H1 (cell line): ENCODE measurements at regions not wholly inside any gene's neighbourhood (a gene's known extent, or its start where the extent isn't known, plus 50 kb on each side); places are given as distances from the start of the nearest gene placed in this dataset.

Experiments
- CTCF ChIA-PET: fragments of 300-600 bp; sonication (Branson Sonifier 250); formaldehyde crosslinking; loops from one replicate; lab custom pipeline; 2021; ENCODE audit not compliant: partially characterized antibody; lab: Charles Lee
- POLR2A ChIA-PET: fragments of 300-600 bp; sonication (Branson Sonifier 250); formaldehyde crosslinking; loops from one replicate; lab custom pipeline; 2021; ENCODE audit warnings: inconsistent platforms; ENCODE audit not compliant: partially characterized antibody; lab: Charles Lee
- DNase-seq, 2 experiments: peaks; one replicate each; pipeline versions ENCODE4 v3.0.0 to v3.0.0-alpha.2; 2010 to 2022; ENCODE audit warnings: low spot score in 2 of 2, low read depth in 1 of 2, mixed read lengths in 1 of 2
- FAIRE-seq: peaks from 2 replicates; lab custom pipeline; 2011; peaks lifted over from hg19 to GRCh38; lab: Jason Lieb, UNC
- H2AFZ ChIP-seq: 2 replicates; pipeline ENCODE4 v1.8.1; 2012; ENCODE audit warnings: low read length, inconsistent platforms
- H2AK5ac ChIP-seq: 2 replicates; pipeline ENCODE4 v1.6.1; 2013; ENCODE audit warnings: low read depth, low read length
- H2BK120ac ChIP-seq: replicated peaks from 2 replicates; pipeline ENCODE3; 2013; ENCODE audit warnings: low read depth, low read length, inconsistent platforms
- H2BK12ac ChIP-seq: 2 replicates; pipeline ENCODE4 v1.6.1; 2013; ENCODE audit warnings: low read depth, low read length
- H2BK15ac ChIP-seq: 2 replicates; pipeline ENCODE4 v1.6.1; 2013; ENCODE audit warnings: low read length
- H2BK20ac ChIP-seq: 2 replicates; pipeline ENCODE4 v1.6.1; 2013; ENCODE audit warnings: low read length
- H2BK5ac ChIP-seq: 2 replicates; pipeline ENCODE4 v1.6.1; 2013; ENCODE audit warnings: low read depth, low read length
- H3K14ac ChIP-seq: 2 replicates; pipeline ENCODE4 v1.6.1; 2013; ENCODE audit warnings: inconsistent platforms; ENCODE audit not compliant: insufficient read length
- H3K18ac ChIP-seq: 2 replicates; pipeline ENCODE4 v1.6.1; 2013; ENCODE audit warnings: low read length; ENCODE audit errors: extremely low read depth
- H3K23ac ChIP-seq: 2 replicates; pipeline ENCODE4 v1.6.1; 2013; ENCODE audit warnings: inconsistent platforms; ENCODE audit not compliant: insufficient read length
- H3K23me2 ChIP-seq: 2 replicates; pipeline ENCODE4 v1.6.1; 2013; ENCODE audit warnings: low read depth, low read length
- H3K27ac ChIP-seq: 2 replicates; pipeline ENCODE4 v1.6.1; 2011; ENCODE audit warnings: low read depth, low read length, inconsistent platforms
- H3K27me3 ChIP-seq, 4 experiments: replicated peaks in 1 of 4; 1 replicate in 1 of 4; 2 replicates in 3 of 4; pipeline versions ENCODE4 v1.6.1 to v1.8.1; 2011 to 2013; ENCODE audit warnings: low read length in 3 of 4, mild to moderate bottlenecking in 3 of 4, inconsistent platforms in 2 of 4, mixed read lengths in 2 of 4, moderate library complexity in 1 of 4; ENCODE audit not compliant: control insufficient read depth in 3 of 4, insufficient read depth in 3 of 4; ENCODE audit errors: extremely low read depth in 1 of 4
- H3K36me3 ChIP-seq, 4 experiments: 2 replicates each; pipeline versions ENCODE4 v1.6.1 to v1.8.1; 2011 to 2013; ENCODE audit warnings: mild to moderate bottlenecking in 4 of 4, low read length in 3 of 4, moderate library complexity in 2 of 4, control low read depth in 1 of 4, inconsistent platforms in 1 of 4; ENCODE audit not compliant: insufficient read depth in 4 of 4, control insufficient read depth in 2 of 4
- H3K4ac ChIP-seq: replicated peaks from 2 replicates; pipeline ENCODE3; 2013; ENCODE audit warnings: low read length, low read depth, mixed read lengths, inconsistent platforms; ENCODE audit not compliant: insufficient read length
- H3K4me1 ChIP-seq, 4 experiments: replicated peaks in 1 of 4; 1 replicate in 1 of 4; 2 replicates in 3 of 4; pipeline versions ENCODE4 v1.6.1 to v1.8.1; 2011 to 2013; ENCODE audit warnings: low read length in 3 of 4, inconsistent platforms in 2 of 4, mixed read lengths in 1 of 4; ENCODE audit not compliant: insufficient read depth in 4 of 4, control insufficient read depth in 3 of 4
- H3K4me2 ChIP-seq, 2 experiments: 2 replicates each; pipeline versions ENCODE4 v1.6.1 to v1.8.1; 2011 to 2013; ENCODE audit warnings: low read depth in 2 of 2, low read length in 2 of 2, control low read depth in 1 of 2, inconsistent platforms in 1 of 2, mild to moderate bottlenecking in 1 of 2; ENCODE audit not compliant: insufficient read depth in 1 of 2
- H3K4me3 ChIP-seq, 4 experiments: fragments of 200-600, 300-600 bp in 1 of 4; sonication (generic), shearing (Covaris generic), sonication (Bioruptor Twin) in 1 of 4; 2 replicates each; pipeline versions ENCODE4 v1.5.1 to v1.8.1; 2011 to 2016; ENCODE audit warnings: low read length in 4 of 4, low read depth in 3 of 4, control low read depth in 2 of 4, inconsistent platforms in 2 of 4, mild to moderate bottlenecking in 2 of 4, mixed read lengths in 1 of 4, moderate library complexity in 1 of 4; ENCODE audit not compliant: insufficient read depth in 2 of 4; ENCODE audit errors: extremely low read depth in 1 of 4
- H3K56ac ChIP-seq: replicated peaks from 2 replicates; pipeline ENCODE3; 2013; ENCODE audit warnings: low read depth, mild to moderate bottlenecking, mixed read lengths, low read length, inconsistent platforms; ENCODE audit not compliant: insufficient read length
- H3K79me1 ChIP-seq: 2 replicates; pipeline ENCODE4 v1.6.1; 2013; ENCODE audit warnings: low read depth, low read length, control low read depth
- H3K79me2 ChIP-seq, 2 experiments: 2 replicates each; pipeline versions ENCODE4 v1.6.1 to v1.8.1; 2012 to 2013; ENCODE audit warnings: low read length in 2 of 2, mild to moderate bottlenecking in 2 of 2, inconsistent platforms in 1 of 2; ENCODE audit not compliant: insufficient read depth in 2 of 2, control insufficient read depth in 1 of 2
- H3K9ac ChIP-seq, 4 experiments: replicated peaks in 1 of 4; 1 replicate in 1 of 4; 2 replicates in 3 of 4; pipeline versions ENCODE4 v1.6.1 to v1.8.1; 2011 to 2013; ENCODE audit warnings: low read depth in 3 of 4, low read length in 3 of 4, control low read depth in 2 of 4, mild to moderate bottlenecking in 2 of 4, moderate library complexity in 2 of 4, inconsistent platforms in 1 of 4; ENCODE audit errors: extremely low read depth in 1 of 4
- H3K9me3 ChIP-seq, 2 experiments: 2 replicates each; pipeline versions ENCODE4 v1.6.1 to v1.8.1; 2012 to 2013; ENCODE audit warnings: mild to moderate bottlenecking in 2 of 2, moderate library complexity in 2 of 2, control low read depth in 1 of 2, inconsistent platforms in 1 of 2, low read depth in 1 of 2, low read length in 1 of 2, mixed read lengths in 1 of 2; ENCODE audit not compliant: insufficient read depth in 2 of 2
- H4K20me1 ChIP-seq, 2 experiments: replicated peaks in 1 of 2; 2 replicates each; pipeline versions ENCODE3 to v1.8.1; 2011 to 2013; ENCODE audit warnings: inconsistent platforms in 2 of 2, low read length in 2 of 2, mild to moderate bottlenecking in 1 of 2; ENCODE audit not compliant: insufficient read depth in 2 of 2, control insufficient read depth in 1 of 2
- H4K5ac ChIP-seq: 2 replicates; pipeline ENCODE4 v1.6.1; 2013; ENCODE audit warnings: low read length, low read depth, mixed read lengths, inconsistent platforms; ENCODE audit not compliant: insufficient read length
- H4K8ac ChIP-seq: 2 replicates; pipeline ENCODE4 v1.8.0; 2013; ENCODE audit warnings: mild to moderate bottlenecking, moderate library complexity, low read length, inconsistent platforms; ENCODE audit not compliant: insufficient read depth; ENCODE audit errors: extremely low read depth
- H4K91ac ChIP-seq: replicated peaks from 2 replicates; pipeline ENCODE3; 2013; ENCODE audit warnings: low read length, mixed read lengths, inconsistent platforms; ENCODE audit not compliant: insufficient read length
- CHD1 ChIP-seq: IDR thresholded peaks from 2 replicates; pipeline ENCODE4 v1.6.1; 2012; ENCODE audit warnings: low read depth, low read length, improper control_type of control experiment
- GABPA ChIP-seq: IDR thresholded peaks from 2 replicates; pipeline ENCODE4 v1.6.1; 2011; ENCODE audit warnings: mild to moderate bottlenecking, low read length, moderate library complexity, borderline replicate concordance; ENCODE audit not compliant: insufficient read depth
- HDAC2 ChIP-seq, 2 experiments: fragments of 300-600 bp in 1 of 2; sonication (generic) in 1 of 2; IDR thresholded peaks; 2 replicates each; pipeline ENCODE4 v1.6.1; 2011 to 2012; ENCODE audit warnings: low read depth in 2 of 2, low read length in 2 of 2, mild to moderate bottlenecking in 2 of 2, moderate library complexity in 2 of 2, borderline replicate concordance in 1 of 2, inconsistent platforms in 1 of 2
- KDM5A ChIP-seq: fragments of 200-600 bp; IDR thresholded peaks from 2 replicates; pipeline ENCODE4 v1.7.1; 2012; ENCODE audit warnings: mild to moderate bottlenecking, low read length, inconsistent platforms, mixed read lengths
- POLR2AphosphoS5 ChIP-seq: IDR thresholded peaks from 2 replicates; pipeline ENCODE4 v1.6.1; 2011; ENCODE audit warnings: low read depth, low read length
- TAF1 ChIP-seq: IDR thresholded peaks from 2 replicates; pipeline ENCODE4 v1.6.1; 2011; ENCODE audit warnings: mild to moderate bottlenecking, low read depth, low read length
- WGBS, 2 experiments: shearing (Covaris generic) in 1 of 2; methylation state at CpG; one replicate each; pipeline versions ENCODE4 v1.1.6 to v1.1.7; 2013 to 2015; ENCODE audit warnings: low lambda C conversion rate in 2 of 2, mixed read lengths in 2 of 2, inconsistent platforms in 1 of 2, low coverage in 1 of 2, missing lambda C conversion rate in 1 of 2; ENCODE audit not compliant: insufficient replicate concordance in 2 of 2, insufficient coverage in 1 of 2, insufficient read length in 1 of 2; ENCODE audit errors: extremely low coverage in 1 of 2, missing lambda C conversion rate in 1 of 2; 5-methylcytosine and 5-hydroxymethylcytosine counted together
- TF ChIP-seq, protein P1 (sequence below): IDR thresholded peaks from 2 replicates; pipeline ENCODE4 v1.6.1; 2012; ENCODE audit warnings: inconsistent platforms

DNA sequence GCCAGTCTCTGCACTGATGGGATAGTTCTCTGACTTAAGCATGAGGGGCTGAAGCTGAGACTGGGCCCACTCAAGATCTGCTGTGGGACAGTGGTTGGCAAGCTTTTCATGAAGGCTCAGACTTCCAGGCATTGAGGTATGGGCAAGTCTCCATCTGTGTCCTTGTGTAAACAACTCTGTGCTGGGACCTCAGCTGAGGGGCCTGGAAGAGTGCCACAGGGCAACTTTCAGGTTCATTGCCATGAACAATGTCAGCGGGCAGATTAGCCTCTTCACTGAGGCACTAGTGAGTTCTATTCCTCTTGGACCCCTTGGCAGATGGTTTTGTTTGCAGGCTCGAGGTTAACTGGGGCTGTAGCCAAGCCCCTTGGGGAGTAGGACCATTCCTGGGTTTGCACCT lies 127.1 kb downstream of the MRPS30 start:
- POLR2A ChIA-PET: no interaction called here
- no peaks in the 10 kb centered on the region for H3K79me1 ChIP-seq

More for the DNA sequence above, 127.1 kb downstream of the MRPS30 start:
- Histone ChIP-seq H2BK15ac (no peak overlapping the region), H4K91ac (peak overlapping the region; percentile 20), H2AK5ac (no peak overlapping the region; the same call in 1 of the 2 replicates), H3K4me2 (no peak overlapping the region), H3K4ac (no peak overlapping the region), H4K8ac (0 out of 2 replicates have a peak overlapping the region, but pooled peaks have one; percentile 22), H3K18ac (peak overlapping the region; percentile 42; the same call in 1 of the 2 replicates), H3K23me2 (no peaks in the 10 kb centered on the region), H4K5ac (no peak overlapping the region), H3K4me1 (no peaks in the 10 kb centered on the region), H3K9ac (no peak overlapping the region), H3K27me3 (no peaks in the 10 kb centered on the region), H3K9me3 (no peaks in the 10 kb centered on the region; a peak in 1 of 4 replicates), H3K36me3 (no peaks in the 10 kb centered on the region), H2BK20ac (peak overlapping the region; percentile 91), H3K4me3 (no peak overlapping the region), H3K23ac (no peak overlapping the region), H3K56ac (no peak overlapping the region), H4K20me1 (no peaks in the 10 kb centered on the region), H3K14ac (no peak overlapping the region), H3K27ac (no peak overlapping the region), H2AFZ (0 out of 2 replicates have a peak overlapping the region, but pooled peaks have one; percentile 53), H3K79me2 (no peaks in the 10 kb centered on the region), H2BK120ac (peak overlapping the region; percentile 77), H2BK12ac (peak overlapping the region; percentile 22; the same call in 1 of the 2 replicates), H2BK5ac (peak overlapping the region; percentile 63; the same call in 1 of the 2 replicates)
- WGBS, 2 experiments: 88% methylated on average over 2 of the region's 2 CpGs; no CpG with 5 or more reads in 1 of the 2 experiments
- no peak for DNase-seq
- CTCF ChIA-PET: interaction anchor here (0.8 to 2.0 kb wide), 15 partner anchors 9 to 761 kb away, joined by 3 to 10 read pairs (median 4); partner anchors contain the start of gene HCN1
- no peak for TF ChIP-seq TAF1
- TF ChIP-seq HDAC2 (IDR thresholded peaks at IDR 0.05; ENCODE audit: borderline replicate concordance in 1 of 2, low read depth in 2 of 2, low read length in 2 of 2): no peak
- TF ChIP-seq POLR2AphosphoS5: no peak
- TF ChIP-seq GABPA: no peak
- TF ChIP-seq, protein P1, sequence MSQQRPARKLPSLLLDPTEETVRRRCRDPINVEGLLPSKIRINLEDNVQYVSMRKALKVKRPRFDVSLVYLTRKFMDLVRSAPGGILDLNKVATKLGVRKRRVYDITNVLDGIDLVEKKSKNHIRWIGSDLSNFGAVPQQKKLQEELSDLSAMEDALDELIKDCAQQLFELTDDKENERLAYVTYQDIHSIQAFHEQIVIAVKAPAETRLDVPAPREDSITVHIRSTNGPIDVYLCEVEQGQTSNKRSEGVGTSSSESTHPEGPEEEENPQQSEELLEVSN: no peak
- no peak for TF ChIP-seq CHD1
- no peak for TF ChIP-seq KDM5A
- FAIRE-seq: no peak
